ENCODE measurements at regions not wholly inside any gene's neighbourhood (a gene's known extent, or its start where the extent isn't known, plus 50 kb on each side); places are given as distances from the start of the nearest gene placed in this dataset.

DNA sequence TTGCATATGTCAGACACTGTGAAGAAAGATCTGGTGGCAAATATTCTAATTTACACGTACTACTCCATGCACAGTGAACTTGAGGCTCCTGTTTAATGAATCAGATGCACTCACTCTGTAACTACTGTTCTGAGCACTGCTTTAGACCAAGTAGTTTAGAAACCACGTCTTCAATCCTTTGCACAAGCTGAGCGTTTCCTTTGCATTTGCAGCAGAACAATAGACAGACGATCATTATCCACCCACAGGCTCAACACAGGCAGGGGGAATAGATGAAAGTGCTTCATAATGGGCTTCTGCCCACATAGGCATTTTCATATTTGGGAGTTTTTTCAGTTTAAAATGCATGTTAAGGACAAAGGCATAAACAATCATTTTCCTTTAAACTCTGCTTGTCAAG lies 423.3 kb upstream of the ADAMTS16 start:
- DNase-seq = no peak

- DNase-seq = no peak
Observed at GRCh38 chr5:4717446-4717845, 422.7 kb upstream of the ADAMTS16 start.

GRCh38 chr5:4720831-4721230 lies 419.3 kb upstream of the ADAMTS16 start:
- no peak for DNase-seq

DNA sequence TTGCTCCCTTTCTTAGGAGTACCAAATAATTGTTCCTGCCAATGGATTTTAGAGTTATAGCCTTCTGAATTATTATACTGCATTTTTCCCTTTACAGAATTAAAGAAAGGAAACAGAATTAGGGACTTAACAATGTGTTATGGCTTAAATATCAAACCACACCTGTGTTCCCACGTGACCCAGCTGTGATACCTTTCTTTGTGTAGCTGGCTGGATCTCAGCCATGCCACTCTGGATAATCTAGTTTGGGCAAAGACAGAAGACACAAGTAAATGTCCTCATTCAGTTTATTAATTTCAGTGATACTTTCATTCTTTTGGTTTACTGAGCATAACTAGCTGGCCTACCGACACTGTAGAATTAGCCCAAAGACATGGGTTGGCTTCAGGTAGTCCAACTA lies 417.2 kb upstream of the ADAMTS16 start:
- no peak for DNase-seq

- no peak for DNase-seq
Observed at GRCh38 chr5:4725594-4725993, 414.5 kb upstream of the ADAMTS16 start.

DNA sequence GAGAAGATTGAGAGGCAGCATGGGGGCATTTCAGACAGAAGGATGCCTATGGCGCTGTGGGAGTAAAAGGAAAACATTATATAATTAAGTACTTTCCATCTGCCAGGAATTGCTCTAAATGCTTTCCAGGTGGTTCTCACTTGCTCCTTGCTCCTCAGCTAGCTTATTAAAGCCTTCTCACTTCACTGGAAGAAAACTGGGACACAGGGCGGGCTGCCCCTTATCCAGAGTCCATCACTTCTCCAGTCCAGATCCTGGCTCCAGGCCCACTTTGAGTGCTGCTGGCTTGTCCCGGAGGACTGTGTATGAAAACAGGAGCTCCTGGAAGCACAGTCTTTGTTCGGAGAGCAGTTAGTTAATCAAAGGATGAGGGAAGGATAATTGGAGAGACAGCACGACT lies 409.9 kb upstream of the ADAMTS16 start:
- DNase-seq = no peak

- no peak for DNase-seq
Observed at GRCh38 chr5:4734348-4734747, 405.8 kb upstream of the ADAMTS16 start.

DNA sequence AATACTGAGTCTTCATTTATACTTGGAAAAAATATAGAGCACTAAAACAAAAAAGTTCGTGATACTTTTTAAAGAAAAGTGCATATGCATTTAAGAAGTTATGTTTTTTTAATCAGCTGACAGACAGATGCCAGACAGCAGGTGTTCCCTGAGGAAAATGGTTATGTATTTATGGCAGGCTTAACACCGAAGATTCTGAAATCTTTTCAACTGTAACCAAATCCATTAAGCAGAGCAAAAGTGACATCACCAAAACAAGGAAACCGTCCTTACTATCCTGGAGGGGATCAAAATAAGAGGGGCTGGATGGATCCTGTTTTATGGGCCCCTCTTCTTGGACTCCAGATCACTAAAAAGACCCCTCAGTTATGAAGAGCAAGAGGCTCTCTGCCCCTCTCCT lies 404.9 kb upstream of the ADAMTS16 start:
- no peak for DNase-seq

GRCh38 chr5:4737868-4738267 lies 402.3 kb upstream of the ADAMTS16 start:
- DNase-seq = no peak

DNA sequence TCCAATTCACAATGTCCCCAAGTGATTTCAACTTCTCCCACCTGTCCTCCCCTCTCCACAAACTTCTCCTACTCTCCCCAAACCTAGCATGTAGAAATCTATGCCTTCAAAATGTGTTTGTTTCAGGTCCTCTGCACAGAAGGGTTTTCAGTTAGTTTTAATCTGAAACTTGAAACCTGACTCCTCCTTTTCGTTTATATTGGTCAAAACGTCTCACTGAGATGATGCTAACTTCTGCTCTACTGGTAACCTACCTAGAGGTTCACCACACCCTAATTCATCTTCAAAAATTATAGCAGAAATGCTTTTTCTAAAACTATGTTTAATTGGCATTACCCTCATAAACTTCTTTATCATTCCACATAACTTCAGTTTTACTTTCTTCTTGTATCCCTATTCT lies 401.8 kb upstream of the ADAMTS16 start:
- DNase-seq = no peak

DNA sequence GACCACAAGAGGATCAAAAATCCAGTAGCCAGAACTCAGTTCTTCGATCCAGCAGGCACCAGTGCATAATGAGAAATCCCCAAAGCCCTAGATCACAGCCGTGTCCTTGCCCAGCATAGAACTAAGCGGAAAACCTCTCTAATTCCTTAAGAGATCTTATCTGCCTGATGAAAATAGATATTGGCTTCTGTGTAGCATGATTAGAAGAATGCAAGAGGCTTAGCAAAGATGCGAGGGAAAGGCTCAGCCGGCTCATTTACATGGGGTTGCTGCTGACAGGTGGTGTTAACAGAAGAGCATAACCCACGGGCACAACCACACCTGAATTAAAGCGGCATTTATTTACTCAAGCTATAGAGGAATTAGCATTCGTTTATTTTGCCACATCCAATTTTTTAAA lies 400.0 kb upstream of the ADAMTS16 start:
- no peak for DNase-seq

- DNase-seq = no peak
Observed at GRCh38 chr5:4758550-4758949, 381.6 kb upstream of the ADAMTS16 start.

GRCh38 chr5:4758996-4759395 lies 381.1 kb upstream of the ADAMTS16 start:
- DNase-seq = no peak

GRCh38 chr5:4762316-4762715 lies 377.8 kb upstream of the ADAMTS16 start:
- DNase-seq = no peak

GRCh38 chr5:4765411-4765810 lies 374.7 kb upstream of the ADAMTS16 start:
- DNase-seq = no peak

- no peak for DNase-seq
Observed at GRCh38 chr5:4766101-4766500, 374.0 kb upstream of the ADAMTS16 start.

DNA sequence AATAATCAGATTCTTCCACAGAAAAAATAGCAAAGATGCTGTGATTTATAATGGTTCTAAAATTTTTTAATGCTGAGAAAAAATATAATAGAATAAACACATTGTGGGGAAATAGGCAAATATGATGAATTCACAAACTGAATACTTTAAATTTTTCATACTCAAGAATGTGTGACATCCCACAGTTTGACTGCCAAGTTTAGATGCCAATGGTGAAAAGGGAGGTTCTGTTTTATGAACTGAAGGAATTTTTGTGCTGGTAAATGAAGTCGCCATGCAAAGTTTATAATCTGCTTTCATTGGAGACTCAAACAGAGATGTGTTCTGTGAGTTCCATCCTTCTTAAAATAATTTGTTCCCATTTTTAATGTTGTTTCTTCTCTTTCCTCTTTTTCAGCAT lies 367.5 kb upstream of the ADAMTS16 start:
- no peak for DNase-seq

GRCh38 chr5:4773827-4774317 lies 366.3 kb upstream of the ADAMTS16 start:
- DNase-seq = no peak

DNA sequence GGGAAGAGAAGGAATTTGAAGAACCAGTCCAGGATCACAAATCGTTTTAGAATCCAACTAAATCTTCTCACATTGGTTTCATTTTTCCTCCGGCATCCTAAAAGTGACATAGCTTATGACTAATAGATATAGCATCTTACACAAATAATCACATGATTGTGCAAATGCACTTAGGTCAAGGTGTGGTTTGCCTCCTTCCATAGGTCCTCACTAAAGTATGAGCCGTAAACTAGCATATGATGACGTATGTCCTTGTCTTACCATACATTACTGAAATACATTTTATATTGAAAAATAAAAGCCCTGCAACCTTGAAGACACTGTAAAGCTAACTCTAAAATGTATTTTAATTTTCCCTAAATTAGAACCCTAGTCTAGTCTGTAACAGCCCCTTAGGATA lies 362.7 kb upstream of the ADAMTS16 start:
- no peak for DNase-seq

GRCh38 chr5:4780633-4781032 lies 359.5 kb upstream of the ADAMTS16 start:
- DNase-seq = no peak

DNA sequence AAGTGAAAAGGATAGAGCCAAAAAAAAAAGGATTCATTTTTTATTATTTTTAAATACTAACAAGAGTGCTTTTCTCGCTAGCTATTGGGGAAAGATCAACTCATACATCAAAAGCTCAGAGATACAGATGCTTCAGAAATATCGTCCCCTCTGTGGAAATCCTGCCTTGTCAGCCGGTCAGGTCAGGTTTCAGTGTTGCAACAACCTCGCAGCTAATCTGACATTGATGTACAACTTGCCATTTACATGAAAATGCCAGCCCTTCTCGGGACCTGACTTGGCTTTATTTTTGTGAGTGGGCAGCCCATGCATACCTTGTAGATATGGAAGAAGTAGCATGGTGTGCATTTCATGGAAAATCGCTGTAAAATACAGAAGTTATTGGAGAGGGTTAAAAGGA lies 358.8 kb upstream of the ADAMTS16 start:
- no peak for DNase-seq

DNA sequence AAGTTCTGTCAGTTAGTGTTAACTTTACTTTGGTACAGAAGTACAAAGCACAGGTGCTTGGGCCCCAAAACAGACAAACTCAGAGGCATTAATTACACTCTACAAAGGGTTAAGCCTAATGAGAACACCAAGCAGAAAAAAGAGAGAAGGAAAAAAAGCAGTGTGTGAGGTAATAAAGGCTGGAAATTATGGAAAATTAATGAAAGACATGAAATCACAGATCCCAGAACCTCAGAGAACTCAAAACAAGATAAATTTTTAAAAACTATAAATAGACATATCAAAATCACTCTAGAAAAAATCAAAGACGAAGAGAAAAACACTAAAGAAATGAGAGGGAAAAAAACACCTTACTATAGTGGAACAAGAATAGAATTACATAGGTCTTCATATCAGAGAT lies 354.2 kb upstream of the ADAMTS16 start:
- DNase-seq = no peak

GRCh38 chr5:4797445-4797844 lies 342.7 kb upstream of the ADAMTS16 start:
- no peak for DNase-seq

GRCh38 chr5:4802044-4802443 lies 338.1 kb upstream of the ADAMTS16 start:
- DNase-seq = no peak

Measured in right lung (tissue), 2 donors.